HG03558 (cell line): ENCODE measurements at regions not wholly inside any gene's neighbourhood (a gene's known extent, or its start where the extent isn't known, plus 50 kb on each side); places are given as distances from the start of the nearest gene placed in this dataset.

ENCODE experiments used
- ATAC-seq: cut with Tn5 transposase; IDR thresholded peaks from one replicate; pipeline ENCODE4 v1.9.1; 2021; ENCODE audit warnings: moderate number of reproducible peaks; ENCODE audit not compliant: unreplicated experiment; ENCODE audit errors: extremely low read depth

DNA sequence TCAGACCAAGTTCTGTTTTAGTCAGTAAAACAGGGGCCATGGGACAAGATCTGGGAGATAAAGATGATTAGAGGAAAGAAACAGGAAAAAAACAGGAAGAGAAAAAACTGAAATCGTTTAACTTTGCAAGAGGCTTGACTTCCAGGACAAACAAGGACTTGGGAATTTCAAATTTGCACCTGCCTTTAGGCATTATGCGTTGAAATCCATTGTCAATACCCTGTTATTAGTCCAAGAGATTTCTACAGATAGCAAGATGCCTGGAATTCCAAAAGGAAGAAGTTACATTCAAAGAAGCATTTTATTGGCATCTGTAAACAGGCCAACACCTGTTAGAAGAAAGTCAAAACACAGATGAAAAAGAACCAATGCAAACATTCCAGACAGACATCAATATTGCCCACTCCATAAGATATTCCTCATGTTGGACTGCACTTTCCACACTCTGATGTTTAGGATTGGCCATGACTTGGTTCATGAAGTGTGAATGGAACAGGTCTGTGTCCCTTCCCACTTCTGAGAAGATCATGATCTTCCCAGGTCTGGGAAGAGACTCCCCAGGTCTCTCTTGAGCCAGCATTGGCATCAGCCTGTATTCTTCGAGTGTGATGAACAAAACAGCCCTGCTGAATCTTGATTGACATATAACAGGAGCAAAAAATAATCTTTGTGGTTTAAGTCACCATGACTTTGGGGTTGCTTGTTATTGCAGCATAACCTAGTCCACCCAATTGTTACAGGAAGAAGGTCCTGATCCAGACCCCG is 181.4 kb upstream of the FN1 start:
- ATAC-seq = no peak

DNA sequence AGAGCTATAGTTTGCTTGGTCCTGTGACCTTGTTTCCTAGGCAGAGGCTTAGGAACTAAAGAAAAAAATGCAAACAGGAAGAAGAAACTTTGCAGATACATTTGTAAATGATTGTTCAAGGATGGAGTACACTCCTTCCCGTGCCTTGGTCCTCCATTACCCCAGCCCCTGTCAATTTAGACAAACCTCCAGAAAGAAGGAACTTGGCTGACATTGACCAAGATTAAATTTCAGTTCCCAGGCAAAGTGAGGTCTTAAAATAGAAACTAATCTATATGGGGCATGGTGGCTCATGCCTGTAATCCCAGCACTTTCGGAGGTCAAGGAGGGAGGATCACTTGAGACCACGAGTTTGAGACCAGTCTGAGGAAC is 179.9 kb upstream of the FN1 start:
- ATAC-seq = no peak

DNA sequence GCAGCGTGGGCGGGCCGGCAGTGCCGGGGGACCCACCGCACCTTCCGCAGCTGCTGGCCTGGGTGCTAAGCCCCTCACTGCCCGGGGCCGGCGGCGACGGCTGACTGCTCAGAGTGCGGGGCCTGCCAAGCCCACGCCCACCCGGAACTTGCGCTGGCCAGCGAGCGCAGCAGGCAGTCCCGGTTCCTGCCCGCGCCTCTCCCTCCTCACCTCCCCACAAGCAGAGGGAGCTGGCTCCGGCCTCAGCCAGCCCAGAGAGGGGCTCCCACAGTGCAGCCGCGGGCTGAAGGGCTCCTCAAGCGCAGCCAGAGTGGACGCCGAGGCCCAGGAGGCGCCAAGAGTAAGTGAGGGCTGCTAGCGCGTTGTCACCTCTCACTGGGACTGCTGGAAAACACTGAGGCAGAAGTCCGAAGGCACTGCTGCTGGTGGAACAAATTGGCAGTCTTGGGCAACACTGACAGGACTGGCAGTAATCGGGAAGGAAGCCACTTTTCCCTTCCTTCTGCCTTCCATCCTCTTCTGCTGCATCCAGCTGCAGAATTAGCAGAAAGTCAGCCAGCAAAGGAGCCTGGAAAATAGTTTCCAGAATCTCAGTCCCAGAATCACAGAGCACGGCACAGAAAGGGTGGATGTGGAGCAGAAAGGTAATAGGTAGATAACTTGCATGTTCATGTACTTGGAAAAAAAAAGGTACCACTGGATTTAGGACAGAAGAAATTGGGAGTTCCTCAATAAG is 179.4 kb upstream of the FN1 start:
- ATAC-seq = no peak

DNA sequence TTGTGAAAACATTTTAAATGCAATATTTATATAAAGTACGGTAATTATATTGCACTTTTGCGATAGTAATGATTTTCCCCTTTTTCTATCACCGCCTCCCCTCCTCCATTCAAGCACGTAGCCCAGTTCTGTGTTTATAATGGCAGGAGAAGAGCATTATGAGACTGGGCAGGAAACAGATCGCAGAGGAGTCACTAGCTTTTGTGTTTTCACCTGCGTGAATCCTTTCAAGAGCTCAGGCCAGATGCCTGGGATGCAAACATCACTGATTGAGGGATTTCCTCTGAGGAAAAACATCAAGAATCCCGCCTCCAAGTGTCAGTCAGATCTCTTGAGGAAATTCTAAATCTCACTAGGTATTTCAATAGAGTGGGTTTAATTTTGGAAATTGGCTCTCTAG is 178.4 kb upstream of the FN1 start:
- ATAC-seq = no peak

DNA sequence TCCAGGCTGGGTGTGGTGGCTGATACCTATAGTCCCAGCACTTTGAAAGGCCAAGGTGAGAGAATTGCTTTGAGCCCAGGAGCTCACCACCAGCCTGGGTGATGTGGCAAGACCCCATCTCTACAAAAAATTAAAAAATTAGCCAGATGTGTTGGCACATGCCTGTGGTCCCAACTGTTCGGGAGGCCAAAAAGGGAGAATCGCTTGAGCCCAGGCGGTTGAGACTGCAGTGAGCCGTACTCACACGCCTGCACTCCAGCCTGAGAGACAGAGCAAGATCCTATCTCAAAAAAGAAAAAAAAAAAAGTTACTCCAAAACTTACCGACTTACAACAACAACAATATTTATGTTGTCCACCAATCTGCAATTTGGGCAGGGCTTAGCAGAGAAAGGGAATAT is 178.0 kb upstream of the FN1 start:
- ATAC-seq = no peak

DNA sequence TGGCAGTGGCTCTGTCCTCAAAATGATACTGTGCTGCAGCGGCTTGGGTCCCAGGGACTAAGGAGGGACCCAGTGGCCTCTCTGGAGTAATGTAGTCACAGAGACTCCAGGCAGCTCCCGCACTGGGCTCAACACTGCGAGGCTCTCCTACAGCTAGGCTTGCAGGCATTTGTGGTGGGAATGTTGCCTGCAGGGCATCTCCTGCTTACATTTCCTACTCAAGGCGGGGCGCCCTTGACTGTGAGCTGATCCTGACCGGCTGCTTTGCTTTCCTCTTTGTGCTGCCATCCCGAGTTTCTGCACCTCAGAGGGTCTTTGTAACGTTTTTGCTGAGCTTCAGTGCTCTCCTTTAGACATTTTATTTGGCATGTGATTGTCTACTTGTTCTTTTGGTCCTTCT is 177.4 kb upstream of the FN1 start:
- ATAC-seq = no peak

DNA sequence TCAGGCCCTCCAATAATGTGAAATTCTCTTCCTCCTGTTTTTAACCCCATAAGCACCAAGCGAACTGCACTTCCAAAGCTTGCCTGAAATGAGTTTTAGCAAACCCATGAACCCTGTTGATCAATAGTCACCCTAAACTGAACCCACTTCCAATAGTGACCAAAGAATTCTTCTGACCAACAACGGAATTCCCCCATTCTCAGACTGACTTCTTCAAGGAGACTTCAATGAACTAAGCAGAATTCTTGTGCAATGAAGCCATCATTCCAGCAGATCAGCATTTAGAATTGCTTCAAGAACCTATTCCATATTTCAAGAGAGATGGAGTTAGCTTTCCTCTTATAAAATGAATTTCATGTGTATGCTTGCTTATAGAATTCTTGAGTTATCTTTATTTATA is 176.9 kb upstream of the FN1 start:
- ATAC-seq = no peak

DNA sequence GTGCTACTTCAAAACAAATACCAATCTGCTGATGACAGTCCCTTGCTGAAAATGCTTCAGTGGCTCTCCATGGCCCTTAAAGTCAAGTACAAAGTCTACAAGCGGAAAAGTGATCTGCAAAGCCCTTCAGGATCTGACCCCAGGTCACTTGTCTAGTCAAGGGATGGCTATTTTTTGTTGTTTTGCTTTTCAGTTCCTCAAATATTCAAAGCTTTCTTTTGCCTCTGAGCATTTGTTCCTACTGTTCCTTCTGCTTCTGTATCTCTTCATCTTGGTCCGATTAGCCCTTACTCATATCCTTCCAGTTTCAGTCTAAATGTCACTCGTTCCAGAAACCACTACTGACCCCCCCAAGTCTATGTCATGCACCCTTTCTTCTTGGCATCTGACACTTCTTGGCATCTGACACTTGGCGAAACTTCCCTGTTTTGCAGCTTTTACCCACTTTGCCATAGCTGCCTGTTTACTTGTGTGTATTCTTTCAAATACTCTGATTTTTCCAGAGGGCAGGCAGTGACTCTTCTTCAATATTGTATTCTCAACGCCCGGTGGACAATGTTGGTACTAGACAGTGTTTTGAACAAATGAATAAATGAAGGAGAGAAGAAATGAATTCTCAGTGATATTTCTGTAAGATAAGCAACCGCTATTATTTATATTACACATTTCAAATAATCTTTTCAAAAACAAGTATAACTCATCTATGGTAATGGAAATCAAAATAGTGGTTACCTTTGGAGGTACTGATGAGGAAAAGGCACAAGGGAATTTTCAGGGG is 175.9 kb upstream of the FN1 start:
- no peak for ATAC-seq

DNA sequence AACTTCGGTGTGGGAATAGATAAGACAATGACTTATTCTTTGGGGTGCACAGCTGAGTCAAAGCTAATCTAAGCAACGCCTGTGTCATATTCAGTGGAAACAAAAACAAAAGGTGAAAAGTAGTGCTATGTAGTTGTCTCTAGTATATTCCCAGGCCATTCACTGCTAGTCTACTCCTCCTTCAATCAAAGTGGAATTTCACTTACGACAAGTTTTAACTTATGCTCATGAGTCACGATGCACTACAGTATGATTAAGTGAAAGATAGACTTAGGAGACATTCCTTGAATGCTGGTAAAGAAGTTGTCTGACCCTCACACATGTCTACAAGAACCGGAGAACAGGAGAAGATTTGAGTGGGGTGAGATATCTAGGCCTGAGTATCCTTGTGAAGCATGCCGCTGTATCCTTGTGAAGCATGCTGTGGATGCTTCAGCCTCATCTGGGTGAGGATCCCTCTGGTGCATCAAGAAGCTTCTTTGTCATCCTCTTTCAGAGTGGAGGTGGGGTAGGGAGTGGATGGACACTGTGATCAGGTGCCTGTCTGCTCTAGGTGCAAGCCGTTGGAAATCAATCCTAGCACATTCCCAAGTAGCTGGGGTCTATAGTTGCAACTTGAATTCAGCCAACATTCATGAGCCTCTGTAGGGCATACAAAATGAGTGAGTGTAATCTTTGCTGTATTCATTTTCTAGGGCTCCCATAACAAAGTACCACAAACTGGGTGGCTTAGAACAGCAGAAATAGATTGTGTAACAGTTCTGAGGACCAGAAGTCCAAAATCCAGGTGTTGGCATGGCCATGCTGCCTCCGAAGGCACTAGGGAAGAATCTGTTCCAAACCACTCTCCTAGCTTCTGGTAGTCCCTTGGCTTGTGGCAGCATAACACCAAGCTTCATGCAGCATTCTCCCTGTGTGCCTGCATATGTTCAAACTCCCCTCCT is 173.5 kb upstream of the FN1 start:
- ATAC-seq = no peak

DNA sequence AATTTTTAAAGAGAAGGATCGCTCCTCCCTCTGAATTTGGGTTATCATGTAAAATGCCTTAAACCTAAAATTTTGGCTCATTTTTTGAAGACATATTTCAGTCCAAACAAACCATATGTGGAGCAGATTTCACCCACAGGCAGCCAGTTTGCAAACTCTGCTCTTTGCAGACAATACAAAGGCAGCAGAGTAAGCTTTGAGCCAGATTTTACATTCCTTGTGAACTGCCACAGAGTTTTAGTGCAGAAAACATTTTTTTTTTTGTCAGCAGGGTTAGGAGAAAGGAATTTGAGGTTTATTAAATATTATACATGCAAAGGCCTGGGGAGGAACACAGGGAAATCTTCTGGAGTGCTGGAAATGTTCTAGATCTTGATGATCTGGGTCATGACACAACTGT is 171.9 kb upstream of the FN1 start:
- no peak for ATAC-seq

DNA sequence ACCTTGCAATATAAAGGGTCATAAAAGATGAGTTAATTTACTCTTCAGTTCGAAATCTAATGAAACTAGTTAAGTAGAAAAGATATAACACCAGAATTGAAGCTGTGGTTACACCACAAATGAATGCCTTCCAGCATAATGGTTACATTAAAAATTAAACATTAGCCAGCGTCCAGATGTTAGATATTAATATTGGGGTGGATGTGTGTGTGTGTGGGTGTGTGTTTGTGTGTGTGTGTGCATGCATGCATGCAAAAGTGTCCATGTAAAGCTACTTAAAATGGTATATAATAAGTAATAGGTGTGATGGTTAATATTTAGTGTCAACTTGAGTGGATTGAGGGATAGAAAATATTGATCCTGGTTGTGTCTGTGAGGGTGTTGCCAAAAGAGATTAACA is 170.4 kb upstream of the FN1 start:
- ATAC-seq = no peak

DNA sequence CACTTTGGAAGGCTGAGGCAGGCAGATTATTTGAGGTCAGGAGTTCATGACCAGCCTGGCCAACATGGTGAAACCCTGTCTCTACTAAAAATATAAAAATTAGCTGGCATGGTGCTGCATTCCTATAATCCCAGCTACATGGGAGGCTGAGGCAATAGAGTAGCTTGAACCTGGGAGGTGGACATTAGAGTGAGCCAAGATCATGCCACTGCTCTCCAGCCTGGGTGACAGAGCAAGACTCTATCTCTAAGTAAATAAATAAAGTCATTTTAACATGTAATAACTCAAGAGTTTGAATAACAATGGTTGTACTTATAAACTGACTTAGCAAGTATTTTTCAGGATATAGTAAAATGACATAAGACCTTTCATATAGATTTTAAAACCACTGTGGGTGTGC is 169.3 kb upstream of the FN1 start:
- no peak for ATAC-seq

DNA sequence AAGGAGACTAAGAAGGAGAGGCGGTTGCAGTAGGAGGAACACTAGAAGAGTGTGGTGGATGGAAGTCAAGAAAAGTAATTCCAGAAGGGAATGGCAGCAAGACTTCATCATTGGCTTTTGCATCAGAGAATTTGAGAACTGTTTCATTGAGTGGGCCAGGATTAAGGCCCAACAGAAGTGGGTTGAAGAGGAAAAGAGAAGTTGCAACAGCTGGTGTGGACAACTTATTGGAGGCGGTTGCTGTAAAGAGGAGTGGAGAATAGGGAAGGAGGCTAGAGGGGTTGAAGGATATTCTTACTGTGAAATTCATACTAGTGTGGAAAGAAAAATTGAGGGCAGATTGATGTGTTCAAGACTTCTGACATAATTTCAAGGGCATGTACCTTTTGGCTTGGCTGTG is 168.7 kb upstream of the FN1 start:
- no peak for ATAC-seq

DNA sequence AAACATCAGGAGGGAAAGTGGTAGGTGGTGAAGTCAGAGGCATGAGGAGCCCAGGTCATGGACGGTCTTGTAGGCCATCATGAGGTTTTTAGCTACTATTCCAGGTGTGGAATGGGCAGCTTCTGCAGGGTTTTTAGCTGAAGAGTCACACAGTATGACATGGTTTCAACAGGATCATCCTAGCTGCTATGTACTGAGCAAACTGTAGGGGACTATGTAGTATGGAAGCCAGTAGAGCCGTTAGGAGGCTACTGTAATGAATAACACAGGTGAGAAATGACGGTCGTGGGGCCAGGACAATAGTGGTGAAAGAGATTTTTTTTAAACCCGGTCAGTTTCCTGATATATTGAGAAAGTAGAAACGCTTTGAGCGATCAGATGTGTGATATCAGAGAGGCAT is 167.6 kb upstream of the FN1 start:
- no peak for ATAC-seq

DNA sequence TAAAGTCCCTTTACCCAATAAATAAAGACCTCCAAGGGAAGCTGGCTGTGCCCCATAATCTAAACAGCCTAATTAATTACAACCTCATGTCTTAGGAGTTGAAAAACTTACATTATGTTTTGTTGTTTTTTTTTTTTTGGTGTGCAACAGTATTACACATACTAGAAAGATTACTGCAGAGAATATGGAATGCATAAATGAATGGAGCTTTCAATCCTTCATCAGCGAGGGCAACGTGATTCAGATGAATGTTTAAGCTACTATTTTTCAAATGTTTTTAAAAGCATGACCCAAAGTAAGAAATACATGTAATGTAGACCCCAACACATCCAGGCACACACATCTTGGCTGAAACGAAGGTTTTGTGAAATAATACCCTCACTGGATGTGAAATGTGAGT is 167.1 kb upstream of the FN1 start:
- ATAC-seq = no peak

DNA sequence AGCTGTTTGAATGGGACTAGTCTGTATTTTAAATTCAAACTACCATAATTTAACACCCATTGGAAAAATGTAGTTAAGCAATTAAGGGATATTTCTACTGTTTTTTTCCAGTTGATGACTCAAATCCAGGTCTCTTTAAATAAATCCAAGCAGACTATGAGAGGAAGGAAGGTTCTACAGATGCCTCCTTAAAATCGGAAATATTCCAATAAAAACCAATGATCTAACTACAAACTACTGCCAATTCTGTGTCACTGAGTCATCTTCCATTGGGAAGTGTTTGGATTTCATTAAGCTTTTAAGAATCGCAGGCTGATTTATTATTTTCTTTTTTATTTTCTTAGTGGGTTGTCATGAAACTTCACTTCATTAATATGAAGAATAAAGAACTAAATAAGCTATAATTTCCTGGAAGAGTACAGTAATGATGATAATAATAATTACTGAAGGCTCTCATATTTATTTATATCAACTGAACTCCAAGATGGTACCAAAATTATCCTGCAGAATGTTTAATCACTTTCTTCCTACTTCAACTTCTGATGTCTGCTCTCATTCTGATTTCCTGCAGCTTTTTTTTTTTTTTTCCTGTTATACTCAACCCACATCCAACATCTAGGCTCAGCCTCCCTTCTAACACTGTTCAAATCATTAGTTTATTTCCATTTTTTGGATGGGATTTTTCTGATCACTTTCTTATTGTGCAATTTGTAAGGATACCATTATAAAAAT is 166.3 kb upstream of the FN1 start:
- no peak for ATAC-seq

DNA sequence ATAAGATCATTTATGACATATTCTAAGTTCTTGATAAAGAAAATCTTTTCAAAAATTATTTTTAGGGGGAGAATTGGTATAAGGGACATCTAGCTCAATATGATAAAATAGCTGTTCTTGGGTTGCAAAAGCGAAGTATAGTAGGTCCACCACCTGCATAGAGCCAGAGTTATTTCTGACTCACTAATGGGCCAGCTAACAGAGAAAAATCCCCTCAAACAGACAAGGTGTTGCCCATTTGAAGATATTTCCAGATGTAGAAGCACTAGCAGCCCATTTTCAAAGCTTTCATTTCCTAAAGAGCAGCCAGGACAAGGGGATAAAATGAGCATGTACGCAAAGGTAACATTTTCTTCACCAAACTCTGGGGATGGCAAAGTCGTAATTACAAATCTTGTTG is 165.7 kb upstream of the FN1 start:
- ATAC-seq = no peak

DNA sequence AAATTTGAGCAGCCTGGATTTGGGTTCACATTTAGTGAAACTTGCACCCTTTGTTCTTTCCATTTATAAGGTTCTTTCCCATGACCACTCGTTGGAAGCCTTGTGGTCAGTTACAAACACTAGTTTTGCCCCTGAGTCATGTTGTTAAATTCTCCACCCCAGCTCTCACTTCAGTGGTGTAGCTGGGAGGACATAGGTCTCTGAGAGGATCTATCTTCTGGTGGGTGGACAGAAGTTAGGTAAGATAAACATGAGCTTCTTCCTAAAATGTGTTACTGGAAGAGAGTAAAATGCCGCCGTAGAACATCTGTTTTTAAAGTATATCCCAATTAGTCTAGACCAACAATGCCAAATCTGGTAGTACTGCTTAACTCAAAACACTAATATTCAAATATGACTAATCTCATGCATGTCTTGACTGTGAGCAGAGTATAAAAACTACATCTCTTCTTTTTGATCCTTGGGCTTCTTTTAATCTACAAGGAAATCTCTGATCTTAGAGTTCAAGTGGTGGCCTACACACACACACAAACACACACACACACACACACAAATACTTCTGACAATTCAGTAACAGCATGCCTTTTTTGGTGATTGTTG is 162.6 kb upstream of the FN1 start:
- no peak for ATAC-seq

DNA sequence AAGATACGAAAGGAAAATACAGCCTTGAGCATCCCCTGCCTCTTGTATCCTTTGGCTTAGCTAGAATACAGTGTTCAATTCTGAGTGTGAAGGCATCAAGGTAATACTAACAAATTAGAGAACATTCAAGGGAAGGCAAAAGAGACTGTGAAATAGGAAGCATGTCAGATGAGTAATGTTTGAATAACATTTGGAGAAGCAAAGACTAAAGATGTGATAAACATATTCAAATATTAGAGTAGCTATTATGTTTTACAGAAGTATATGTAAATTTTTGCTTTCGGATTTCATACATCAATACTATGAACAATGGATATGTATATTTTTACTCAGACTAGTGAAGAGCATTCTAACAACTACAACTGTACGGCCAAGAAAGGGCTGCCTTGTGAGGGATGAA is 161.7 kb upstream of the FN1 start:
- no peak for ATAC-seq
